Mesenteric fat pad (tissue), 1 donor: ENCODE measurements at regions not wholly inside any gene's neighbourhood (a gene's known extent, or its start where the extent isn't known, plus 50 kb on each side); places are given as distances from the start of the nearest gene placed in this dataset.

Experiments
- DNase-seq: peaks from one replicate; pipeline ENCODE4 v3.0.0-alpha.2; 2020; ENCODE audit warnings: low spot score
- donor health status: DM: yes; HTN: yes; CAD: no.

DNA sequence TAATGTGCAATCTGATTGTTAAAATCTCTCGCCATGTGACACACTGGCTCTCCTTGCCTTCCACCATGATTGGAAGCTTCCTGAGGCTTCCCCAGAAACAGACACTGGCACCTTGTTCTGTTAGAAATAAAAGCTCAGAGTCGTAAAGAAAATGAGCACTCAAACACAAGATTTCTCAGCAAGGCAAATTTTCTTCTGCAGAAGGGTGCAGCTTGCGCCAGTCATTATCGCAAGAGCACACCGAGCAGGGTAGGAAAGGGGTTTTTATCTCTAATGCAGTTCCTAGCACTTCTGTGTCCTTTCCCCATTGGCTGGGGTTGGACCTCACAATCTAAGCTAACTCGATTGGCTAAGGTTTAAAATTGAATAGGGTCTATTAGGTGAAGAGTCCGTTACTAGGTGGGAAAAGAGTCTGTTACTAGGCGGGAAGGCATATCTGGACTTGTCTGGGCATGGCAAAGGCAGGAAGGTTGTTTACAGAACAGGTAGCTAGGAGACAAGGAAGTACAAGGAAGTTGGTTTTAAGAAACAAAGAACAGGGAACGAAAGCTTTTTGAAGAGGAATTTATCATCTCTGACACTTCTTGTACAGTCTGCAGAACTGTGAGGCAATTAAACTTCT, 62.6 kb upstream of the BICD1 start:
- DNase-seq = peak; percentile 11

- peak; percentile 22 for DNase-seq
Measured at GRCh38 chr12:32047357-32048212, 59.1 kb upstream of the BICD1 start.

- DNase-seq = no peak
Measured at GRCh38 chr12:32048791-32049190, 57.9 kb upstream of the BICD1 start.

- no peak for DNase-seq
Measured at GRCh38 chr12:32049956-32050355, 56.7 kb upstream of the BICD1 start.

DNA sequence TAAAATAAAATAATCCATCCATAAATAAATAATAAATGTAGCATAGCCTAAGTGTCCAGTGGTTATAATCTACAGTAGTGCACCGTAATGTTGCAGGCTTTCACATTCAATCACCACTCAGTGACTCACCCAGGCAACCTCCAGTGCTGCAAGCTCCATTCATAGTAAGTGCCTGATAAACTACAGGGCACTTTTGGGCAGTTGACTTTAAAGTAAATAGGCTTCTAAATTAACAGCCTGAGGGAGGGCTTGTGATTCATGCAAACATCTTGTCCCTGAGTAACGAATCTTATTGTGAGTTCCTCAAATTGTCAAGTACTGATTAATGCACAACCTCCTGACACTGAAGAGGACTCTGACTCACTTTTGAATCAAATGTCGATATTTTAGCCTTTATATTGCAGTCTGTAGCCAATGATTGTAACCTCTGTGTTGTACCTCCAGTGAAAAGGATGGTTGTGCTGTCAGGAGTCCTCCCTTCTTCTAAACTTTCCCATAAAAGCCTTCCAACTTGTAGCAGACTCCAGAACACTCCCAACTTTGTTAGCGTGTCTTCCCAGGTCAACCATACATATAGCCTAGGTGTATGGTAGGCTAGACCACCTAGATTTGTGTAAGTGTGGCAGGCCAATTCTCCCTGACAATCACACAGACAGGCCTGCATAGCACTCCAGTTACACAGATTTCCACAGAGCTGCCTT, 55.0 kb upstream of the BICD1 start:
- no peak for DNase-seq

DNA sequence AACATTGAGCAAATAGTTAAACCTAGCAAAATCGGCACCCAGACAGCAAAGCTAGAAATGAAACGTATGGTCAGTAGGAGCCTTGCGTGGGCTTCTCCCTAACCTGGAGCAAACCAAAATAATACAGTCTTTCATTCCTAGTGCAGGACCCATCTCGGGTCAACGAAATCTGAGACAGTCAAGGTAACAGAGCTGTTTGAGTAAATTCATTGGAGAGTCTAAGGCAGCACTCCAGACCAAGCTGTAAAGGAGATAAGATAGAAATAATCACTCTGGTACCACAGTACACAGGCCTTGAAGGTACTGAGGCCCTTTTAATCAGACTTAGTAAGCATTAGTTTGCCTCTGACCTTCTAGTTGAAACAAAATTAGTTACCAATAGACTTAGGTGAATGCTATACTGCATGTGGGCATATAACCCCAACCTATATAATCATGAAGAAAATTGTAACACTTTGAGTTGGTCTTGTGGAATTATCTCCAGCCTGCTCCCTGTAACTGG, 54.4 kb upstream of the BICD1 start:
- no peak for DNase-seq

GRCh38 chr12:32053881-32054624, 52.6 kb upstream of the BICD1 start:
- no peak for DNase-seq
